ENCODE measurements at regions not wholly inside any gene's neighbourhood (a gene's known extent, or its start where the extent isn't known, plus 50 kb on each side); places are given as distances from the start of the nearest gene placed in this dataset.

DNA sequence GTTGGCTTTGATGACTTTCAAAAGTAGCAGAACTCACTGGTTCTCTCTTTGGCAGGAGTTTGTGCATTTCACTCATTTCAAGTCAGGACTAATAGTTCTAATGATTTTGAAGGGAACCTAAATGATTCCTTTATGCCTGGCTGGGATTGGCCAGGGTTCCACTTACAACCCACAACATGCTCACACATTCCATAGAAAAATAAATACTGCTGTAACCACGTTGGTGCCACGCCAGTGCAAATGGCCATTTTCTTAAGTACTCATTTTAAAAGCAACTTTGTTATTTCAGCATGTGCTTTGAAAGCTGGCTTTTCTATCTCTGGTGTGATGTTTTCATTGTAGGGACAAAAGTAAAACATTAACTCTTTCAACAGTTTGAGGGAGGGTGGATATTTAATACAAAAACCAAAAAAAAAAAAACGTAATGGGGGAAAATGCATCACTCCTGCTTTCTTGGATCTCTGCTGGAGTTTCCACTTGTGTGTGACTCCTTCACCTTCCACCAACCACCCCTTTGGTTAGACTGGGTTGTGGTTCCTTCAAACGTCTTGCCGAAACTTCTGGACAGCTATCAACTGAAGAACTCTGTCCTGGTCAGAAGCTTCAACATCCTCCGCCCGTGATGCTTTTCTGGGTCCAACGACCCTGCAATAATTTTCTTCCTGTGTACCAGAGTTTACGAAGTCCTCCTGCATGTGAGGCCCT is 300.4 kb upstream of the RUNX1 start:
- DNase-seq (ENCODE audit: low spot score) (no peak), ATAC-seq (ENCODE audit: low FRiP score) (no peak)
- TF ChIP-seq, protein P1, sequence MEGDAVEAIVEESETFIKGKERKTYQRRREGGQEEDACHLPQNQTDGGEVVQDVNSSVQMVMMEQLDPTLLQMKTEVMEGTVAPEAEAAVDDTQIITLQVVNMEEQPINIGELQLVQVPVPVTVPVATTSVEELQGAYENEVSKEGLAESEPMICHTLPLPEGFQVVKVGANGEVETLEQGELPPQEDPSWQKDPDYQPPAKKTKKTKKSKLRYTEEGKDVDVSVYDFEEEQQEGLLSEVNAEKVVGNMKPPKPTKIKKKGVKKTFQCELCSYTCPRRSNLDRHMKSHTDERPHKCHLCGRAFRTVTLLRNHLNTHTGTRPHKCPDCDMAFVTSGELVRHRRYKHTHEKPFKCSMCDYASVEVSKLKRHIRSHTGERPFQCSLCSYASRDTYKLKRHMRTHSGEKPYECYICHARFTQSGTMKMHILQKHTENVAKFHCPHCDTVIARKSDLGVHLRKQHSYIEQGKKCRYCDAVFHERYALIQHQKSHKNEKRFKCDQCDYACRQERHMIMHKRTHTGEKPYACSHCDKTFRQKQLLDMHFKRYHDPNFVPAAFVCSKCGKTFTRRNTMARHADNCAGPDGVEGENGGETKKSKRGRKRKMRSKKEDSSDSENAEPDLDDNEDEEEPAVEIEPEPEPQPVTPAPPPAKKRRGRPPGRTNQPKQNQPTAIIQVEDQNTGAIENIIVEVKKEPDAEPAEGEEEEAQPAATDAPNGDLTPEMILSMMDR (IDR thresholded peaks at IDR 0.05) = no peak

DNA sequence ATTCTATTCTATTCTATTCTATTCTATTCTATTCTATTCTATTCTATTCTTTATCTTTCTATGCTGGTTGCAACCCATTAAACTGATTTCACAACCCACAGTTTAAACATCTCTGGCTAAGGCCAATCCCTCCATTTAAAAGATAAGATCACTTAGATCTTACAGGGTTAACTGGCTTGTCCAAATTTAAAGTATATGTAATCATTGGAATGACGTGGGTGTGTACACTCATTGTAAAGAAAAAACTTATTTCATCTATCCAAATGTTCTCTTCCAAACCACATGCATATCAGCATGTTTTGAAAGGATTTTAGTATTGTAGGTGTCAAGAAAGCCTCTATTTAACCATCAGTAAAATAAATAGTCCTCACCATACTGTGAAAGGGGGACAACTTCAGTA is 299.6 kb upstream of the RUNX1 start:
- TF ChIP-seq, protein P1 (IDR thresholded peaks at IDR 0.05) = no peak
- no peak for ATAC-seq (ENCODE audit: low FRiP score)
- DNase-seq (ENCODE audit: low spot score) = no peak

DNA sequence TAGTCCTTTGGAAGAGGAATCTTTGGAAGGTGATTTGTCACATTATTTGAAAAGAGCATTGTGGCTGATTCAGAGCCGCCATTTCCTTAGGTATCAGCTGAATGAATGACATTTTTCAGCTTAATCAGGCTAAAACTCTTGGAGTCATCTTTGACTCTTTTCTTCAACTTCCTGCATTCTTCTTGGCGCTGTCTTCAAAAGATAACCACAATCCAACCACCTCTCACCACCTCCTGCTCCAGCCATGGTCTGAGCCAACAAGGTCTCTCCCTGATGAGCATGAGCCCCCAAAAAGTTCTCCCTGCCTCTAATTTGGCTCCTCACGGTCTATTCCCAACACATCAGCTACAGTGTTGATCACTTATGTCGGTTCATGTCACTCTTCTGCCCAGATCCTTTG is 297.6 kb upstream of the RUNX1 start:
- no peak for DNase-seq (ENCODE audit: low spot score)
- TF ChIP-seq, protein P1 (IDR thresholded peaks at IDR 0.05) = no peak
- no peak for ATAC-seq (ENCODE audit: low FRiP score)

DNA sequence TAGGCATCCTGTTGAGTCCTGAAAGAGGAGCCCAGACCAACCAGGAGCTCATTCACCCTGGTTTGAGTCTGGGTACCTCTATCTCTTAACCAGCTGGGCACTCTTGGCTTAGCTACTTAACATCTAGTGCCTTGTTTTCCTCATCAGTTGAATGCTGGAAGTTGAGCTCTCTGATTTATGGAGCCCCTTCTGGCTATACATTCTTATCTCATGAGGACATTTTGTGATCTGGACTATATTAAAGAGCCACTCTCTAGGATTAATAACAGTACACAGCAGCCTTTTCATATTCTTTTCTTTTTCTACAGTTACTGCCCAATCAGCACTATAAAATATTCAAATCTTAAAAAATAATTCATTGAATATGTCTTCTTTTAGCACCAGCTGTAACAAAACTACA is 296.9 kb upstream of the RUNX1 start:
- ATAC-seq (ENCODE audit: low FRiP score) (no peak), DNase-seq (ENCODE audit: low spot score) (no peak)
- TF ChIP-seq, protein P1 (IDR thresholded peaks at IDR 0.05) = no peak

DNA sequence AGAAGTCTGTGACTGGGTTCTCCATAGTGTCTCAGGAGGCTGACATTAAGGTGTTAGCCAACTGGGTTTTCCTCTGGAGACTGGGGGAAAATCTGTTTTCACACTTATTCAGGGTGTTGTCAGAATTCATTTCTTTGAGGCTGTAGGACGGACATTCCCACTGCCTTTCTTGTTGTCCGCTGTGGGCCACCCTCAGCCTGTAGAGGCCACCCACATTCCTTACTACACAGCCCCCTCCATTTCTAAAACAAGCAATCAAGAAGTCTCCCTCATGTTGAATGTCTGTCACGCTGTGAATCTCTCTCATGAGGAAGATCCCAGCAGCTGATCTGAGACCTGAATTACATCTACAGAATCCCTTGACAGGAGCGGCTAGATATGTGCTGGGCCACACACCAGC is 295.5 kb upstream of the RUNX1 start:
- no peak for DNase-seq (ENCODE audit: low spot score)
- TF ChIP-seq, protein P1 (IDR thresholded peaks at IDR 0.05) = no peak
- ATAC-seq (ENCODE audit: low FRiP score) = no peak

DNA sequence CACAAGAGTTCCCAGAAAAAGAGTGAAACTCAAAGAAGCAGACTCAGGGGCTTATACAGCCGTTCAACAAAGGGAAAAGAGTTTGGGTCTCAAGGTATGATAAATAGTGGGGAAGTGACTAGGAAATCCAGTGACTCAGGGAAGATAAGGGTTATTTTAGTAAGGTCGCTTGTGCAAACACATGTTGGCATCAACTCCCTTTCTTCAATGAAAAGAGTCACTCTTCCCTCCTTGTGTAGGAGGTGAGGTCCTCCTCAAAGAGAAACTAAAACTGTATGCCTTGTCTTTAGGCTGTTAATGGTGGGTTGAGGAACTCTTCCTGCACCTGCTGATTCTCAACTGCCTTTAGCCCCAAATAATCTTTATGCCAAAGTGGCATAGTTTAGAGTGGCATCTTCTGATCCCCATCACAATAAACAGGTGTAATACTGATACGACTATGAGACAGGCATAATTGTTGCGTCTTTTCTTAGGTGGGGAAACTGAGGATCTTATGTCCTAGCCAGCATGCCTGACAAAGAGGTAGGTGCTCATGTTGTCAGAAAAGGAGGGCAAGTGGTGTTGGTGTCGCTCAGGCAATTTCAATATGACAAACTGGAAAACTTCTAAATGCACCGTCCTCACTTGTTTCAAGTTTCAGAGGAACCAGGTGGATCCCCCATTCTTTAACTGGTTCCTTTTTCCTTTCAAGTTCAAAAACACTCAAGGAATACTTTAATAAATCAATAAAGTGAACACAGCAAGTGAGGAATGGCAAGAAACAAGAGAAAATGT is 294.1 kb upstream of the RUNX1 start:
- TF ChIP-seq, protein P1 (IDR thresholded peaks at IDR 0.05) = no peak
- no peak for DNase-seq (ENCODE audit: low spot score)
- ATAC-seq (ENCODE audit: low FRiP score) = peak; percentile 41

DNA sequence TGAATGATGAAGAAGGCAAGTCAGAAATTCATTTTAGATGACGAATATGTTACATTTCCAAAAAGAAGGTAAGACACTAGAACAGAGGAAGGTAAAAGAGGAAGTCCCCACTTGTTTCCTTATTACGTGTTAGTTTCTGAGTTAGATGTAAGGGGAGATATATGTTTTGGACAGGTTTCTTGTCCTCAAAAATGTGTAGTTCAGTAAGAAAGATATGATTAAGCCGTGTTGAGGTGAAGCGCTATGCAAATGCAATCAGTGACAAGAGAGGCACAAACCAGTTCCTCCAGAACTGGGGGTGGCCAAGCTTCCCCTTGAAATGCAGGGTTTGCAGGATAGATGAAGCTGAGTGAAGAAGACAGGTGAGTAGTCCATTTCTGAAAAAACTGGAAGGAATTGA is 293.3 kb upstream of the RUNX1 start:
- TF ChIP-seq, protein P1 (IDR thresholded peaks at IDR 0.05) = no peak
- no peak for DNase-seq (ENCODE audit: low spot score)

More for the DNA sequence above, 293.3 kb upstream of the RUNX1 start:
- ATAC-seq (ENCODE audit: low FRiP score) = no peak
